CD4-positive, alpha-beta T cell (primary cell): ENCODE measurements at regions not wholly inside any gene's neighbourhood (a gene's known extent, or its start where the extent isn't known, plus 50 kb on each side); places are given as distances from the start of the nearest gene placed in this dataset.

ENCODE experiments used
- ATAC-seq: fragments of 200-7000 bp; cut with Tn5 transposase; one replicate; pipeline ENCODE4 v1.10.0; 2022; ENCODE audit warnings: mild to moderate bottlenecking; ENCODE audit not compliant: poor library complexity
- CTCF ChIA-PET: fragments of 350-600 bp; sonication (Branson Sonifier 250); formaldehyde crosslinking; loops from one replicate; lab custom pipeline; 2021; ENCODE audit warnings: antibody characterized with exemption, inconsistent platforms; lab: Charles Lee
- POLR2A ChIA-PET: fragments of 350-600 bp; sonication (Branson Sonifier 250); formaldehyde crosslinking; loops from one replicate; lab custom pipeline; 2021; ENCODE audit warnings: antibody characterized with exemption, inconsistent platforms; lab: Charles Lee
- DNase-seq, 14 experiments: peaks; one replicate each; pipeline ENCODE4 v3.0.0-alpha.2; 2013 to 2020; ENCODE audit warnings: mixed read lengths in 2 of 14
- H3K27ac ChIP-seq, 2 donors: one replicate each; pipeline versions ENCODE4 v1.5.1 to v1.7.0; 2013; ENCODE audit warnings: low read length in 2 of 2, low read depth in 1 of 2, mild to moderate bottlenecking in 1 of 2
- H3K27me3 ChIP-seq, 2 experiments: 1 replicate in 1 of 2; 2 replicates in 1 of 2; pipeline versions ENCODE4 v1.6.1 to v1.7.0; 2013; ENCODE audit warnings: low read length in 2 of 2, control low read depth in 1 of 2, mild to moderate bottlenecking in 1 of 2, moderate library complexity in 1 of 2; ENCODE audit not compliant: insufficient read depth in 2 of 2, control insufficient read depth in 1 of 2
- H3K36me3 ChIP-seq: one replicate; pipeline ENCODE4 v1.6.1; 2013; ENCODE audit warnings: low read length, control low read depth; ENCODE audit not compliant: insufficient read depth
- H3K4me1 ChIP-seq: one replicate; pipeline ENCODE4 v1.6.1; 2013; ENCODE audit warnings: low read length, control low read depth; ENCODE audit not compliant: insufficient read depth
- H3K4me3 ChIP-seq: one replicate; pipeline ENCODE4 v1.5.1; 2013; ENCODE audit warnings: mild to moderate bottlenecking, low read length, moderate library complexity
- H3K9me3 ChIP-seq, 2 experiments: 1 replicate in 1 of 2; 2 replicates in 1 of 2; pipeline versions ENCODE4 v1.6.1 to v1.7.0; 2013; ENCODE audit warnings: low read length in 2 of 2, mild to moderate bottlenecking in 2 of 2, control low read depth in 1 of 2, moderate library complexity in 1 of 2; ENCODE audit not compliant: control insufficient read depth in 1 of 2, insufficient read depth in 1 of 2
- H3K27ac Mint-ChIP-seq: one replicate; pipeline ENCODE4 v1.8.0; 2020; ENCODE audit warnings: mixed read lengths
- H3K27me3 Mint-ChIP-seq: one replicate; pipeline ENCODE4 v1.8.0; 2021; ENCODE audit warnings: mixed read lengths
- H3K36me3 Mint-ChIP-seq: one replicate; pipeline ENCODE4 v1.8.0; 2021; ENCODE audit warnings: low read depth, mixed read lengths
- H3K4me1 Mint-ChIP-seq: one replicate; pipeline ENCODE4 v1.8.0; 2021; ENCODE audit warnings: low read depth, mixed read lengths
- H3K4me3 Mint-ChIP-seq: one replicate; pipeline ENCODE4 v1.8.0; 2020; ENCODE audit warnings: mild to moderate bottlenecking, mixed read lengths
- H3K9me3 Mint-ChIP-seq: one replicate; pipeline ENCODE4 v1.8.0; 2020; ENCODE audit warnings: mixed read lengths
- intact Hi-C, 2 experiments: fragments of 100-400 bp; cut with DNase I in 1 of 2; cut with micrococcal nuclease in 1 of 2; formaldehyde crosslinking; loops; one replicate each; pipeline versions ENCODE4 v1.15.1 to v1.9.0; 2023 to 2025; cut with DNase I, micrococcal nuclease
- TF ChIP-seq, protein P1 (sequence below): fragments of 200-600 bp; IDR thresholded peaks from one replicate; pipeline ENCODE4 v1.8.0; 2022; ENCODE audit warnings: antibody characterized with exemption, mild to moderate bottlenecking

GRCh38 chr12:34298176-34298970 lies 276.1 kb downstream of the ALG10 start:
- Mint-ChIP-seq H3K4me1 (no peaks in the 10 kb centered on the region), H3K27me3 (no peaks in the 10 kb centered on the region), H3K4me3 (no peak overlapping the region), H3K36me3 (peaks cover 20% of the 10 kb centered on the region), H3K27ac (no peak overlapping the region), H3K9me3 (no peaks in the 10 kb centered on the region)
- Histone ChIP-seq H3K36me3 (no peaks in the 10 kb centered on the region), H3K4me1 (no peaks in the 10 kb centered on the region), H3K27me3 (no peaks in the 10 kb centered on the region), H3K9me3 (peaks cover 39 to 100% of the 10 kb centered on the region in 2 experiments), H3K27ac (no peak overlapping the region), H3K4me3 (no peak overlapping the region)
- TF ChIP-seq, protein P1, sequence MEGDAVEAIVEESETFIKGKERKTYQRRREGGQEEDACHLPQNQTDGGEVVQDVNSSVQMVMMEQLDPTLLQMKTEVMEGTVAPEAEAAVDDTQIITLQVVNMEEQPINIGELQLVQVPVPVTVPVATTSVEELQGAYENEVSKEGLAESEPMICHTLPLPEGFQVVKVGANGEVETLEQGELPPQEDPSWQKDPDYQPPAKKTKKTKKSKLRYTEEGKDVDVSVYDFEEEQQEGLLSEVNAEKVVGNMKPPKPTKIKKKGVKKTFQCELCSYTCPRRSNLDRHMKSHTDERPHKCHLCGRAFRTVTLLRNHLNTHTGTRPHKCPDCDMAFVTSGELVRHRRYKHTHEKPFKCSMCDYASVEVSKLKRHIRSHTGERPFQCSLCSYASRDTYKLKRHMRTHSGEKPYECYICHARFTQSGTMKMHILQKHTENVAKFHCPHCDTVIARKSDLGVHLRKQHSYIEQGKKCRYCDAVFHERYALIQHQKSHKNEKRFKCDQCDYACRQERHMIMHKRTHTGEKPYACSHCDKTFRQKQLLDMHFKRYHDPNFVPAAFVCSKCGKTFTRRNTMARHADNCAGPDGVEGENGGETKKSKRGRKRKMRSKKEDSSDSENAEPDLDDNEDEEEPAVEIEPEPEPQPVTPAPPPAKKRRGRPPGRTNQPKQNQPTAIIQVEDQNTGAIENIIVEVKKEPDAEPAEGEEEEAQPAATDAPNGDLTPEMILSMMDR: no peak
- CTCF ChIA-PET: no interaction called here
- ATAC-seq (no peak), DNase-seq (no peak)
- POLR2A ChIA-PET: no interaction called here
- intact Hi-C loops: no loop called here

- Histone ChIP-seq H3K9me3 (peaks cover 41 to 100% of the 10 kb centered on the region in 2 experiments), H3K27me3 (no peaks in the 10 kb centered on the region), H3K27ac (no peak overlapping the region), H3K36me3 (no peaks in the 10 kb centered on the region), H3K4me3 (no peak overlapping the region), H3K4me1 (no peaks in the 10 kb centered on the region)
- Mint-ChIP-seq H3K27me3 (no peaks in the 10 kb centered on the region), H3K9me3 (no peaks in the 10 kb centered on the region), H3K27ac (no peak overlapping the region), H3K4me3 (no peak overlapping the region), H3K4me1 (no peaks in the 10 kb centered on the region), H3K36me3 (peaks cover 20% of the 10 kb centered on the region)
- no peak for ATAC-seq
- intact Hi-C loops: no loop called here
- TF ChIP-seq, protein P1: no peak
- POLR2A ChIA-PET: no interaction called here
- DNase-seq: no peak
- CTCF ChIA-PET: no interaction called here
These were observed 276.9 kb downstream of the ALG10 start for GRCh38 chr12:34298971-34299801.

DNA sequence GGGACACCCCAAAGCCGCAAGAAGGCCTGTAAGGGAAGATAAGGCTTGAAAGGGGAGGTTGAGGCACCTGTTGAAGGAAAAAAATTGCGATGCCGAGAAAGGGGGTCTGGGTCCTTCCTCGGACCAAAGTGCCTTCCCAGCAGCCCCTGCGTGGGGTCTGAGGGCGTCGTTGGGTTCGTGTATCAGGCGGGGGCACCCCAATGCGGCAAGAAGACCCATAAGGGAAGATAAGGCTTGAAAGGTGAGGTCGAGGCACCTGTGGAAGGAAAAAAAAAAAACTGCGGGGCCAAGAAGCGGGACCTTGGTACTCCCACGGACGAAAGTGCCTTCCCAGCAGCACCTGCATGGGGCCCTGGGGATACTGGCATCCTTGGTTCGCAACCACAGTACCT lies 277.5 kb downstream of the ALG10 start:
- Histone ChIP-seq H3K9me3 (peaks cover 41 to 100% of the 10 kb centered on the region in 2 experiments), H3K4me3 (no peak overlapping the region), H3K36me3 (no peaks in the 10 kb centered on the region), H3K27me3 (no peaks in the 10 kb centered on the region), H3K4me1 (no peaks in the 10 kb centered on the region), H3K27ac (no peak overlapping the region)
- ChIA-PET POLR2A (no interaction called here), CTCF (no interaction called here)
- no peak for ATAC-seq
- TF ChIP-seq, protein P1: no peak
- Mint-ChIP-seq H3K4me1 (no peaks in the 10 kb centered on the region), H3K4me3 (no peak overlapping the region), H3K9me3 (no peaks in the 10 kb centered on the region), H3K36me3 (peaks cover 20% of the 10 kb centered on the region), H3K27me3 (no peaks in the 10 kb centered on the region), H3K27ac (no peak overlapping the region)
- intact Hi-C loops: no loop called here
- DNase-seq: no peak
